ENCODE measurements at regions not wholly inside any gene's neighbourhood (a gene's known extent, or its start where the extent isn't known, plus 50 kb on each side); places are given as distances from the start of the nearest gene placed in this dataset.

GRCh38 chr4:175190654-175191053 lies 272.5 kb downstream of the ADAM29 start:
- ChIA-PET CTCF (no interaction called here), POLR2A (no interaction called here)
- no peak for DNase-seq (ENCODE audit: low read depth, low spot score)
- no peak for TF ChIP-seq CTCF (IDR thresholded peaks at IDR 0.05; ENCODE audit: insufficient read depth, low read length, missing control alignments)
- no peak overlapping the region for H3K4me3 ChIP-seq (ENCODE audit: low read depth, low read length)

- POLR2A ChIA-PET: no interaction called here
- TF ChIP-seq CTCF (IDR thresholded peaks at IDR 0.05; ENCODE audit: insufficient read depth, low read length, missing control alignments): no peak
- DNase-seq (ENCODE audit: low read depth, low spot score): no peak
These were observed 279.9 kb downstream of the ADAM29 start for GRCh38 chr4:175198056-175198455.

GRCh38 chr4:175215208-175215607 lies 297.1 kb downstream of the ADAM29 start:
- CTCF ChIA-PET: no interaction called here
- DNase-seq (ENCODE audit: low read depth, low spot score): no peak
- POLR2A ChIA-PET: no interaction called here
- H3K4me3 ChIP-seq (ENCODE audit: low read depth, low read length): no peak overlapping the region
- TF ChIP-seq CTCF (IDR thresholded peaks at IDR 0.05; ENCODE audit: insufficient read depth, low read length, missing control alignments): no peak

More at GRCh38 chr4:175198056-175198455, 279.9 kb downstream of the ADAM29 start:
- no peak overlapping the region for H3K4me3 ChIP-seq (ENCODE audit: low read depth, low read length)
- CTCF ChIA-PET: no interaction called here

GRCh38 chr4:175215657-175216056 lies 297.5 kb downstream of the ADAM29 start:
- no peak for TF ChIP-seq CTCF (IDR thresholded peaks at IDR 0.05; ENCODE audit: insufficient read depth, low read length, missing control alignments)
- ChIA-PET POLR2A (no interaction called here), CTCF (no interaction called here)
- no peak for DNase-seq (ENCODE audit: low read depth, low spot score)
- H3K4me3 ChIP-seq (ENCODE audit: low read depth, low read length): no peak overlapping the region

GRCh38 chr4:175229154-175229553 lies 311.0 kb downstream of the ADAM29 start:
- TF ChIP-seq CTCF (IDR thresholded peaks at IDR 0.05; ENCODE audit: insufficient read depth, low read length, missing control alignments): no peak
- no peak for DNase-seq (ENCODE audit: low read depth, low spot score)
- POLR2A ChIA-PET: no interaction called here
- no peak overlapping the region for H3K4me3 ChIP-seq (ENCODE audit: low read depth, low read length)
- CTCF ChIA-PET: no interaction called here

GRCh38 chr4:175234162-175234561 lies 316.0 kb downstream of the ADAM29 start:
- ChIA-PET POLR2A (no interaction called here), CTCF (no interaction called here)
- no peak for TF ChIP-seq CTCF (IDR thresholded peaks at IDR 0.05; ENCODE audit: insufficient read depth, low read length, missing control alignments)
- no peak for DNase-seq (ENCODE audit: low read depth, low spot score)
- H3K4me3 ChIP-seq (ENCODE audit: low read depth, low read length): no peak overlapping the region
